ENCODE measurements at regions not wholly inside any gene's neighbourhood (a gene's known extent, or its start where the extent isn't known, plus 50 kb on each side); places are given as distances from the start of the nearest gene placed in this dataset.

GRCh38 chr5:174428895-174429294, 295.5 kb upstream of the MSX2 start:
- TF ChIP-seq TAF1 (IDR thresholded peaks at IDR 0.05; ENCODE audit: low read depth, low read length) (no peak), EGR1 (IDR thresholded peaks at IDR 0.05; ENCODE audit: borderline replicate concordance, low read depth, low read length) (no peak), CHD2 (IDR thresholded peaks at IDR 0.05; ENCODE audit: low read length) (no peak), POLR2A (IDR thresholded peaks at IDR 0.05; ENCODE audit: control extremely low read depth in 1 of 2, low read depth in 2 of 2, low read length in 2 of 2) (no peak), ZNF274 (IDR thresholded peaks at IDR 0.05; ENCODE audit: borderline replicate concordance, extremely low read depth, low read length) (no peak), GABPA (IDR thresholded peaks at IDR 0.05; ENCODE audit: borderline replicate concordance, insufficient read depth, low read length) (no peak), CTCF (IDR thresholded peaks at IDR 0.05; ENCODE audit: control extremely low read depth in 1 of 3, insufficient read depth in 1 of 3, low read depth in 1 of 3, low read length in 3 of 3) (no peak)
